ENCODE measurements at regions not wholly inside any gene's neighbourhood (a gene's known extent, or its start where the extent isn't known, plus 50 kb on each side); places are given as distances from the start of the nearest gene placed in this dataset.
"Not testable (repeated sequence)": the region's sequence is repeated elsewhere in the genome, so short reads cannot be mapped to it uniquely, and the experiment has no call there.

- no peak for TF ChIP-seq CTCF (IDR thresholded peaks at IDR 0.05; ENCODE audit: low read depth, low read length)
- DNase-seq (ENCODE audit: low read depth in 2 of 2), result peak; percentile 77 to 78
- no peak overlapping the region for H3K4me3 ChIP-seq (replicated peaks in 1 of 2; ENCODE audit: low read depth in 2 of 2, low read length in 2 of 2)
Observed at GRCh38 chr7:138247568-138248333, 171.5 kb downstream of the AKR1D1 start.

GRCh38 chr7:138248609-138249008 is 172.3 kb downstream of the AKR1D1 start:
- no peak for TF ChIP-seq CTCF (IDR thresholded peaks at IDR 0.05; ENCODE audit: low read depth, low read length)
- peak in 1 of 2 donors; percentile 45 for DNase-seq (ENCODE audit: low read depth in 2 of 2)

GRCh38 chr7:138249975-138250374 is 173.7 kb downstream of the AKR1D1 start:
- H3K4me3 ChIP-seq (replicated peaks in 1 of 2; ENCODE audit: low read depth in 2 of 2, low read length in 2 of 2), result no peak overlapping the region
- TF ChIP-seq CTCF (IDR thresholded peaks at IDR 0.05; ENCODE audit: low read depth, low read length), result no peak
- DNase-seq (ENCODE audit: low read depth in 2 of 2), result no peak

More at GRCh38 chr7:138248609-138249008, 172.3 kb downstream of the AKR1D1 start:
- no peak overlapping the region for H3K4me3 ChIP-seq (replicated peaks in 1 of 2; ENCODE audit: low read depth in 2 of 2, low read length in 2 of 2)

DNA sequence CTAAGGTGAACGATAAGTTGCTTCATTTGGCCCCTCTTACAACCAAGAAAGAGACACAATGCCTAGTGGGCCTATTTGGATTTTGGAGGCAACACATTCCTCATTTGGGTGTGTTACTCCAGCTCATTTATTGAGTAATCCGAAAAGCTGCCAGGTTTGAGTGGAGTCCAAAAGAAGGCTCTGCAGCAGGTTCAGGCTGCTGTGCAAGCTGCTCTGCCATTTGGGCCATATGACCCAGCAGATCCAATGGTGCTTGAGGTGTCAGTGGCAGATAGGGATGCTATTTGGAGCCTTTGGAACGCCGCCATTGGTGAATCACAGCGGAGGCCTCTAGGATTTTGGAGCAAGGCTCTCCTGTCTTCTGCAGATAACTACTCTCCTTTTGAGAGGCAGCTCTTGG is 176.4 kb downstream of the AKR1D1 start:
- DNase-seq (ENCODE audit: low read depth in 2 of 2), result peak; percentile 42 to 65
- H3K4me3 ChIP-seq (replicated peaks in 1 of 2; ENCODE audit: low read depth in 2 of 2, low read length in 2 of 2), result not testable (repeated sequence)

- DNase-seq (ENCODE audit: low read depth in 2 of 2), result no peak
- no peak for TF ChIP-seq CTCF (IDR thresholded peaks at IDR 0.05; ENCODE audit: low read depth, low read length)
- H3K4me3 ChIP-seq (replicated peaks in 1 of 2; ENCODE audit: low read depth in 2 of 2, low read length in 2 of 2), result no peak overlapping the region
Observed at GRCh38 chr7:138254444-138254843, 178.2 kb downstream of the AKR1D1 start.

DNA sequence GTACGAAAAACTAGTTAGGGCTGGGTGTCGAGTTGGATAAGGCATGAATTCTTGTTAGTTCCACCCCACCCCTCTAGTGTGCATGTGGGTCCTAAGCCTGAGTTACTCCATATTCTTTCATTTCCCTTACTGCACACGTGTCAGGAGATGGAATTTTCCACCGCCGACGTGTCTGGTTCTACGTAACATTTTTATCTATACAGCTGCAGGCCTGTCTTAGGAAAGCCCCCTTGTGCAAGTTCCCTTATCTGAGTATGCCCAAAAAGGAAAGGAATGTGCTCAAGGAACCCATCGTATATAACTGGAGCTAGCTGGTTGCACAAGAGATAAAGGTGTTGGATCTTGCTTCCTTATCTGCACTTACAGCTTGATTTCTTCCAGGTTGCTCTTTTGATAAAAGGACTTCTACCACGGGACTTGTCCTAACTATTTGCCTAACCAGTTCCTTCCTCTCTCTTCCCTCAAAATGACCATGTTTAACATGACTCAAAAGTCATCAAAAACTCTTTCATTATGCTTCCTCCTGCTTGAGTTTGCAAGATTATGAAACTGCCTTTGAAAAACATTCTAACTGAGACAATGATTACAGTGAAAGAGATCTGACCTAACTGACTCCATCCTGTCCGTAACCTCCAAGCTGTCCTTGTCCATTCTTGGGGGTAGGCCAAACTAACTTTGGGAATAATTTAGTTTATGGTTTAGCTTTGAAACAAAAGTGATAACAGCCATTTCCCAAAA is 181.4 kb downstream of the AKR1D1 start:
- TF ChIP-seq CTCF (IDR thresholded peaks at IDR 0.05; ENCODE audit: low read depth, low read length), result no peak
- H3K4me3 ChIP-seq (replicated peaks in 1 of 2; ENCODE audit: low read depth in 2 of 2, low read length in 2 of 2), result no peak overlapping the region
- peak; percentile 76 to 97 for DNase-seq (ENCODE audit: low read depth in 2 of 2)

- TF ChIP-seq CTCF (IDR thresholded peaks at IDR 0.05; ENCODE audit: low read depth, low read length), result no peak
- H3K4me3 ChIP-seq (replicated peaks in 1 of 2; ENCODE audit: low read depth in 2 of 2, low read length in 2 of 2), result no peak overlapping the region
Observed at GRCh38 chr7:138258197-138258559, 181.9 kb downstream of the AKR1D1 start.

More at GRCh38 chr7:138258197-138258559, 181.9 kb downstream of the AKR1D1 start:
- DNase-seq (ENCODE audit: low read depth in 2 of 2), result no peak

Data from cardiac fibroblast (primary cell).